Activated CD4-positive, alpha-beta T cell treated with anti-CD3 and anti-CD28 coated beads, Interleukin-10, Interleukin-2, amounts not matched to agents 100 ng/mL and 50 ng/mL, durations not matched to agents 16 hours and 8 hours (primary cell): ENCODE measurements at regions not wholly inside any gene's neighbourhood (a gene's known extent, or its start where the extent isn't known, plus 50 kb on each side); places are given as distances from the start of the nearest gene placed in this dataset.

Experiments used
- DNase-seq: peaks from one replicate; pipeline ENCODE4 v3.0.0-alpha.2; 2020

DNA sequence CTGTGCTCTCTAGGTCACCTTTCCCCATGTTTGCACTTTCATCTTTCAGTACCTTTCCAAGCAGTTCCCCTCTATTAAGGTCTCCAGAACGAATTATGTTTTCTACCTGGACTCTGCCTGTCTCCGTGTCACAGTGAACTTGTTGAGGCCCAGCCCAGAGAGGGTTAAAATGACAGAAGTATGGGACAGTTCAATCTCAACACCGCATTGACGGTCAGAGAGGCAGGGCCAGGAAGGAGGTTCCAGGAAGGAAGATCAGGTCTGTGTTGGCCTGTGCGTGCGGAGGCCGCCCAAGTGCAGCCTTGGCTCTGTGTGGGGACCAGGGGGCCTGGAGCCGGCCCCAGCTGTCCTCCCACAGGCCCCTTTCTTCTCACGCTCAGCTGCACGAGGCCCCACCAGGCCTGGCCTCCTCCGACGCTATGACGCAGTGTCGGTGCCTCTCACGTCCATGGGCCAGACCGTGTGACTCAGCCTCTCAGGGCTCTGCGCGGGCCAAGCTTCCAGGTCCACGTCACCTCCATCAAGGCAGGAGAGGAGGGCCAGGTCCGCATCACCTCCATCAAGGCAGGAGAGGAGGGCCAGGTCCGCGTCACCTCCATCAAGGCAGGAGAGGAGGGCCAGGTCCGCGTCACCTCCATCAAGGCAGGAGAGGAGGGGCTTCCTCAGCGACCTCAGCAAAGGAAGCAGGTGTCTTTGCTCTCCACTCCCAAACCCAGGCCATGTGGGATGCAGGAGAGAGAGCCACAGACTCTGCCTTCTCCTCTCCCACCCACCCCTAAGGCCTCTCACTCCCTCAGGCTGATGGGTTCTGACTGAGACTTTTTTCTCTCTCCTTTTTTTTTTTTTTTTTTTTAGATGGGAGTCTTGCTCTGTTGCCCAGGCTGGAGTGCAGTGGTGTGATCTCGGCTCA is 83.1 kb downstream of the CPN2 start:
- DNase-seq: no peak

- DNase-seq: no peak
These were observed 82.2 kb downstream of the CPN2 start for GRCh38 chr3:194268654-194269512.

- DNase-seq: no peak
These were observed 81.5 kb downstream of the CPN2 start for GRCh38 chr3:194269610-194270145.

DNA sequence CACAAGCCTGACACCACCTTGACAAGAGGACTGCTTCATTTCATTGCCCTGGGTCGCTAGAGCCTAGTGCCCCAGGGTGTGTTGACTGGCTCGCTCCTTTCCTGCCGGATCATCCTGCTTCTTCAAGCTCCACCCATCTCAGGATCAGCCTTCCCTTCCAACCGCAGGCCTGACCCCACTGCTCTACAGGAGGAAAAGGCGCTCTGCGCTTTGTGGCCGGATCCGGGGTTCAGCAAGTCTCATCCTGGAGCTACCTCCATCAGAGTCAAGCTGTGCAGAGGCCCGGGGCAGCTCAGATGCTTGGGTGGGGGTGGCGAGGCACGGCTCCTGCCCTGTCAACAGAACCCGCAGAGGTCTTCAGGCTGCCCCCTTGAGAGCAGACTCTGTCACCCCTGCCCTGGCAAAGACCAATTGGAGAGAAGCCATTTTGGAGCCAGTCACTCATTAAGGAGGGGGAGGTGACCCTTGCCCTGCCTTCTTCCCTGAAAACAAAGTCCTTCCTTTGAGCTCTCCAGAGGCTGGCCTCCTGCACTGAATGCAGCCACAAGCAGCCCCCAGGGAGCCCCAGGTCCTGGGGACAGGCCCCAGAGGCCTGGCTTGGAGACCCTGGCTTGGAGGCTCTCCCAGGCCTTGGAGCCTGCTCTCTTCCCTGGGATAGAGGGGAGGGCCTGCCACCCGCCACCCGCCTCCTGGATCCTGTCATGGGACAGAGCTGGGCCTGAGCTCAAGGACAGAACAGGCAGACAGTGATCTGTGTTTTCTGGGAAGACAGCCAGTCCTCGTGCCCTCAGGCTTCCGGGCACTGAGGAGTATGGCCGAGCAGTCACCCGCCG is 80.3 kb downstream of the CPN2 start:
- no peak for DNase-seq

DNA sequence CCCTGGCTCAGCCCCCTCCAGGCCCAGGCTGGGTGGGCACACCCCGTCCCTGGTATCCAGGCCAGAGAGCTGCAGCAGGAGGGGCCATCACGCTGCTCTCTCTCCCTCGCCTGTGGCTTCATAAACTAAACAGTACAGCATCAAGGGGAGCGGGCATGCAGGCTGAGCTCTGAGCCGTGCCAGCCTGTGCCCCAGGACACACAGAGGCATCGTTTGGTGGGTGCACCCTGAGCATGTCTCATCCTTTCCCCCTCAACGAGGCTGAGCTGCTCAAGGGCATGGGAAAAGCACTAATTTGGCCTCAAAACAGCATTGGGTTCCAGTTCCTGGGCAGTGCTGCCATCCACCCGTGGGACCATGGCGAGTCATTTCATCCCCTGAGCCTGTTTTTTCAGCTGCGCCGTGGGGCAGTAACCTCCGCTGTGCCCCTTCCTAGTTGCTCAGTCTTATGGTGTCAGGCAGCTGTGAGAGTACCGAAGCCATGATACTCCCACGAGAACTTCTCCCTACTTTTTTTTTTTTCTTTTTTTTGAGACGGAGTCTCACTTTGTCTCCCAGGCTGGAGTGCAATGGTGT is 79.6 kb downstream of the CPN2 start:
- no peak for DNase-seq

DNA sequence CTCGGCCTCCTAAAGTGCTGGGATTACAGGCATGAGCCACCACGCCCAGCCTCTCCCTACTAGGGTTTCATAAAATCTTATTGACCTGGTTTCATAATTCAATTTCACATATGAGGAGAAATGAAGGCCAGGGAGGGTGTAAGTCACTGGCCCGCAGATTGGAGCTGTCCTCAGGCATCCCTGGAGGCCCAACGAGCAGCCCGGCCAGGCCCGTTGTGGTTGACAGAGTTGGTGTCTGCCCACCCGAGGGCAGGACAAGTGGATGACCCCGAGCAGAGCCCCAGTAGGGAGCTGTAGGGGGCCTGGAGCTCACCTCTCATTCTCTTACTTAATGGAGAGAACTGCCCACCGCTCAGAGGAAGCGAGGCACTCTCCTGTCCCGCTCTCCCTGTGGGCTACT is 78.9 kb downstream of the CPN2 start:
- DNase-seq: no peak

- DNase-seq: no peak
These were observed 78.0 kb downstream of the CPN2 start for GRCh38 chr3:194272861-194273742.

DNA sequence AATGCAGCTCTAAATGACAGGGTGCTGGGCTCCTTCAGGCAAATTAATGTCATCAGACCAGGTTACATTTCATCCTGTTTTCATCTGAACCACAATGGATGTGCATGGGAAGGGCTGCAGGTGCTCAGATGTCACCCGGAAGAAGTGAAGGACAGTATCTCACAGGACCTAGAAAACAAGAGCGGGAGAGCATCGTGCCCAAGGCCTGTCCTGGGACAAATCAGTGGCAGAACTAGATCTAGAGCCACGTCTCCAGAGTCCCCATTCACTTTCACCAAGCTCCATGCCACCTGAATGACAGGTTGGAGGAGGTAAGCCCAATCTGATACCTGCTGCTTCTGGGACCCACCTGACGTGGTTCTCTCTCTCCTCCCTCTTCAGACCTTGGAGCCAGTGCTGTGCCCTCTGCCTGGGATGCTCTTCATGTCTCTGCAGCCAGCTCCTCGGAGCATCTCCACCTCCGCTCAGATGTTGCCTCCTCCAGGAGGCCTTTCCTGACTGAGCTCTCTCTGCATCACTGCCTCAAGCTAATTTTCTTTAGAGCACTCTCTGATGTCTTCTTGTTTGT is 77.3 kb downstream of the CPN2 start:
- DNase-seq: no peak

- DNase-seq: no peak
These were observed 76.6 kb downstream of the CPN2 start for GRCh38 chr3:194274424-194275085.

- DNase-seq: no peak
These were observed 75.8 kb downstream of the CPN2 start for GRCh38 chr3:194275291-194275690.

GRCh38 chr3:194275721-194276120 is 75.4 kb downstream of the CPN2 start:
- DNase-seq: no peak

- DNase-seq: no peak
These were observed 74.4 kb downstream of the CPN2 start for GRCh38 chr3:194276768-194277103.

- DNase-seq: no peak
These were observed 73.9 kb downstream of the CPN2 start for GRCh38 chr3:194277104-194277785.

DNA sequence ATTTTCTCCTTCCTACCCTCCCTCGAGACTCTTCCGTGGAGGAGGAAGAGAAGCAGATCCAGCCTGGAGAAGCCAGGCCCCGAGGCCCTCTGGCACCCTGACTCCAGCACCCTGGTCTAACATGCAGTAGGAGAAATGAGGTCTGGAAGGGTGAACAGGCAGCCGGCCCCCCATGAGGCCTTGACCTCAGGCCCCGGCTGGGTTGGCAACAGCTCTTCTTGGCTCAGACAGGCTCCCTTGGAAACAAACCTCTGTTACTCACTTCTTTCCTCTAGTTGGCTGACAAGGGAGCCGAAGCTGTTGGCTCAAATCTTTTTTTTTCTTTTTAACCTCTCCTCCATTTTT is 73.4 kb downstream of the CPN2 start:
- DNase-seq: no peak

- DNase-seq: no peak
These were observed 72.8 kb downstream of the CPN2 start for GRCh38 chr3:194278186-194278845.

GRCh38 chr3:194279101-194279500 is 72.0 kb downstream of the CPN2 start:
- no peak for DNase-seq

DNA sequence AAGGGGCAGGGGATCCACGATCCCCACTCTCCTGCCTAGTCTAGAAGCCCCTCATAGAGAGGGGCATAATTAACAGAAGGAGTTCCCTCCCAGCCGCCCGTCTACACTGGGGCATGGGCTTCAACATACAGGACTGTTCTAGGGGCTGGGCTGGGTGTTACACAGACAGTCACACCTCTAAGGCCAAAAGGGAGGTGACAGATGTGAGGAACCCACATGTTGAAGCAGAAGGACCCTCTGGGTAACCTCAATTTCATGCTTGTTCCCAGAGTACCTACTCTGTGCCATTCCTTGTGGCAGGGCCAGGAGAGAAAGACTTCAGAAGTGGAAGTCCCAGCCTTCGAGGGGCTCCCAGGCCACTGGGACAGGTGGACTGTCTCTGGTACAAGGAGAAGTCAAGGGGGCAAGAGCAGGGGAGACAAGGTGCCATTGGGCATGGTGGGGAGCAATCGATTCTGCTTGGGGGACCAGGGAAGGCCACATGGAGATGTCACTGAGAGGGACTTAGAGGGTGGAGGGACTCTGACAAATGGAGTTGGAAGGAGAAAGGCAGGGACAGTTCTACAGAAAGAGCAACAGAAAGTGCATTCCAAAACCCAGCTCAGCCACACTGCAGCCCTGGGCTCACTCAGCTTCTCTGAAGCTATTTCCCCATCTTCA is 71.3 kb downstream of the CPN2 start:
- DNase-seq: no peak

DNA sequence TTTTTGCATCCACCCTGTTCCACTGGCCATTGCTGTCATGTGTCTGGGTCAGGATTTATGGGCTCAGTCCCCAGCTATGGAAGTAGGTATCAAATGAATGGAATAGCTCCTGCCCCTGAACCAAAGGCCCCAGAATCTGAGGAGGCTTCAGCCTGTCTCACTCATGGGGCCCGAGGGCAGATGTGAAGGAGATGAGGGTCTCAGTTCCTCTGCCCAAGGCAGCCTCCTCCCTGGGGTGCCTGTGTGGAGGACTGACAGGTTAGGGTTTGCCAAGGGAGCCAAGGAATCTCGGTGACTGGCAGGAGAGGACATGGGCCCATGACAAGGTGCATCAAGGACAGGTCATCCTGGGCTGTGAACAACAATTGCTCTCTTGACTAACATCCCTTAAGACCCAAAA is 70.4 kb downstream of the CPN2 start:
- DNase-seq: no peak

DNA sequence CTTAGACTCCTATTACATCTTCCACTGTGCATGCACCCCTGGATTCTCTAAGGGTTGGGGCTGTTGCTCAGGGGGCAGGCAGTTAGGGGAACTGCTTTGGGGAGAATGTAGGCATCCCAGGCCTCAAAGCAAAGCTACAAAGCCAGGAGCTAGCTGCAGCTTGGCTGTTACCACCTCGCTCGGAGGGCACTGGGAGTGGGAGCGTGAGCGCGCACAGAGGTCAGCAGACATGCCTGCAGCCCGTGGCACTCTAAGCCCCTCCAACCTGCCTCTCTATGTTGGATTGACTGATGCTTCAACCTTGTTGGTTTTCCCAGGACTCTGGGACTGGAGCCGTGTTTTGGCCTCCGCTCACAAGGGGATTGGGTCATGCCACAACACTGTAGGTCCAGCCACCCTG is 69.8 kb downstream of the CPN2 start:
- DNase-seq: no peak
